H1 (cell line): ENCODE measurements at regions not wholly inside any gene's neighbourhood (a gene's known extent, or its start where the extent isn't known, plus 50 kb on each side); places are given as distances from the start of the nearest gene placed in this dataset.

Experiments
- EP300 ChIP-seq, 2 experiments: IDR thresholded peaks; 1 replicate in 1 of 2; 2 replicates in 1 of 2; pipeline ENCODE4 v1.6.1; 2011 to 2012; ENCODE audit warnings: low read depth in 2 of 2, low read length in 2 of 2, mild to moderate bottlenecking in 2 of 2, borderline replicate concordance in 1 of 2, inconsistent platforms in 1 of 2, moderate library complexity in 1 of 2
- EZH2 ChIP-seq: fragments of 200-600 bp; sonication (generic); IDR thresholded peaks from 2 replicates; pipeline ENCODE4 v1.7.1; 2012; ENCODE audit warnings: low read depth, mild to moderate bottlenecking, moderate library complexity, low read length, inconsistent platforms; ENCODE audit not compliant: severe bottlenecking
- HDAC6 ChIP-seq: IDR thresholded peaks from one replicate; pipeline ENCODE4 v1.7.1; 2012; ENCODE audit warnings: low read depth, mild to moderate bottlenecking, inconsistent platforms, low read length, moderate library complexity
- KDM4A ChIP-seq: IDR thresholded peaks from one replicate; pipeline ENCODE4 v1.7.1; 2012; ENCODE audit warnings: low read depth, mild to moderate bottlenecking, moderate library complexity, low read length, inconsistent platforms; ENCODE audit not compliant: severe bottlenecking
- POLR2A ChIP-seq, 2 experiments: IDR thresholded peaks; 1 replicate in 1 of 2; 2 replicates in 1 of 2; pipeline ENCODE4 v1.6.1; 2011; ENCODE audit warnings: low read depth in 2 of 2, low read length in 2 of 2, mild to moderate bottlenecking in 2 of 2; ENCODE audit errors: control extremely low read depth in 1 of 2
- POLR2AphosphoS5 ChIP-seq: IDR thresholded peaks from 2 replicates; pipeline ENCODE4 v1.6.1; 2011; ENCODE audit warnings: low read depth, low read length
- RAD21 ChIP-seq, 2 experiments: IDR thresholded peaks in 1 of 2; conservative IDR thresholded peaks in 1 of 2; 2 replicates each; pipeline ENCODE4 v1.6.1; 2011; ENCODE audit warnings: low read depth in 2 of 2, low read length in 2 of 2, improper control_type of control experiment in 1 of 2, inconsistent platforms in 1 of 2, mild to moderate bottlenecking in 1 of 2, moderate library complexity in 1 of 2
- RFX5 ChIP-seq: IDR thresholded peaks from 2 replicates; pipeline ENCODE4 v1.6.1; 2011; ENCODE audit warnings: low read depth, low read length, improper control_type of control experiment, borderline replicate concordance
- SUZ12 ChIP-seq: fragments of 200-600 bp; sonication (generic); IDR thresholded peaks from 2 replicates; pipeline ENCODE4 v1.6.1; 2012; ENCODE audit warnings: mild to moderate bottlenecking, inconsistent platforms, low read length, moderate library complexity, mixed read lengths
- TAF1 ChIP-seq: IDR thresholded peaks from 2 replicates; pipeline ENCODE4 v1.6.1; 2011; ENCODE audit warnings: mild to moderate bottlenecking, low read depth, low read length
- TF ChIP-seq, protein P1 (sequence below), 3 experiments: IDR thresholded peaks; 1 replicate in 2 of 3; 2 replicates in 1 of 3; pipeline versions ENCODE4 v1.5.1 to v1.6.1; 2011; ENCODE audit warnings: low read length in 3 of 3, mild to moderate bottlenecking in 3 of 3, inconsistent platforms in 2 of 3, low read depth in 1 of 3, moderate library complexity in 1 of 3; ENCODE audit not compliant: insufficient read depth in 1 of 3; ENCODE audit errors: control extremely low read depth in 1 of 3

DNA sequence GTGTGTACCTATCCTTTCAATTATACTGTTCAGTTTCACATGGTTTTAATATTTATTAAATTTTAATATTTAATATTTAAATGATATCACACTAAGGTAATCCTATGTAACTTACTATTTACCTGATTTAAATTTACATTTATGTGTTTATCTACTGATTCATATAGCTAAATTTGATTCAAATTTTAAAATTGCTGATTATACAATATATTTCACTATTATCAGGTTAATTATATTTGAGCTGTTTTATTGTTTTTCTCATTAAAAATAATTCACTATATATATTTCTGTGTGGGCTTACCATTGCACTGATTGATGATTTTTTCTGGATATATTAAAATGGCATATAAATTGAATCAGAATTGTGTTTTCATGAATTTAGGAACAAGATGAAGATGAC, 1923.5 kb downstream of the STIM2 start:
- TF ChIP-seq, protein P1, sequence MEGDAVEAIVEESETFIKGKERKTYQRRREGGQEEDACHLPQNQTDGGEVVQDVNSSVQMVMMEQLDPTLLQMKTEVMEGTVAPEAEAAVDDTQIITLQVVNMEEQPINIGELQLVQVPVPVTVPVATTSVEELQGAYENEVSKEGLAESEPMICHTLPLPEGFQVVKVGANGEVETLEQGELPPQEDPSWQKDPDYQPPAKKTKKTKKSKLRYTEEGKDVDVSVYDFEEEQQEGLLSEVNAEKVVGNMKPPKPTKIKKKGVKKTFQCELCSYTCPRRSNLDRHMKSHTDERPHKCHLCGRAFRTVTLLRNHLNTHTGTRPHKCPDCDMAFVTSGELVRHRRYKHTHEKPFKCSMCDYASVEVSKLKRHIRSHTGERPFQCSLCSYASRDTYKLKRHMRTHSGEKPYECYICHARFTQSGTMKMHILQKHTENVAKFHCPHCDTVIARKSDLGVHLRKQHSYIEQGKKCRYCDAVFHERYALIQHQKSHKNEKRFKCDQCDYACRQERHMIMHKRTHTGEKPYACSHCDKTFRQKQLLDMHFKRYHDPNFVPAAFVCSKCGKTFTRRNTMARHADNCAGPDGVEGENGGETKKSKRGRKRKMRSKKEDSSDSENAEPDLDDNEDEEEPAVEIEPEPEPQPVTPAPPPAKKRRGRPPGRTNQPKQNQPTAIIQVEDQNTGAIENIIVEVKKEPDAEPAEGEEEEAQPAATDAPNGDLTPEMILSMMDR (IDR thresholded peaks at IDR 0.05; ENCODE audit: control extremely low read depth in 1 of 3, insufficient read depth in 1 of 3, low read depth in 1 of 3, low read length in 3 of 3): no peak
- TF ChIP-seq RAD21 (IDR thresholded peaks at IDR 0.05 in 1 of 2, conservative IDR thresholded peaks at IDR 0.05 in 1 of 2; ENCODE audit: low read depth in 2 of 2, low read length in 2 of 2) (no peak), KDM4A (no peak), HDAC6 (no peak), RFX5 (no peak), POLR2A (IDR thresholded peaks at IDR 0.05; ENCODE audit: control extremely low read depth in 1 of 2, low read depth in 2 of 2, low read length in 2 of 2) (no peak), SUZ12 (no peak), POLR2AphosphoS5 (no peak), EZH2 (no peak), EP300 (IDR thresholded peaks at IDR 0.05; ENCODE audit: borderline replicate concordance in 1 of 2, low read depth in 2 of 2, low read length in 2 of 2) (no peak), TAF1 (no peak)
